Middle frontal gyrus (tissue), 1 donor: ENCODE measurements at regions not wholly inside any gene's neighbourhood (a gene's known extent, or its start where the extent isn't known, plus 50 kb on each side); places are given as distances from the start of the nearest gene placed in this dataset.
A peak's percentile ranks its signal among the peaks of the same experiment; 100 is the strongest.
"Not testable (repeated sequence)": the region's sequence is repeated elsewhere in the genome, so short reads cannot be mapped to it uniquely, and the experiment has no call there.

Experiments used
- DNase-seq: peaks from one replicate; pipeline ENCODE4 v3.0.0-alpha.2; 2015; ENCODE audit warnings: low spot score; ENCODE audit errors: extremely low spot score

- DNase-seq = no peak
Observed at GRCh38 chr7:81482600-81483186, 287.2 kb downstream of the HGF start.

- no peak for DNase-seq
Observed at GRCh38 chr7:81478664-81479063, 291.2 kb downstream of the HGF start.

DNA sequence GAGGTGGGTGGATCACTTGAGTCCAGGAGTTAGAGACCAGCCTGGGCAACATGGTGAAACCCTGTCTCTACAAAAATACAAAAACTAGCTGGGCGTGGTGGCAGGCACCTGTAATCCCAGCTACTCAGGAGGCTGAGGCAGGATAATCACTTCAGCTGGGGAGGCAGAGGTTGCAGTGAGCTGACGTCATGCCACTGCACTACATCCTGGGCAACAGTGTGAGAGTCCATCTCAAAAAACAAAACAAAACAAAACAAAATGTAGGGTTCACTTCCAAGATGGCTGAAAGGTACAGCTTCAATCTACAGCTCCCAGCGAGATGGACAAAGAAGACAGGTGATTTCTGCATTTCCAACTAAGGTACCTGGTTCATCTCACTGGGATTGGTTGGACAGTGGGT is 291.6 kb downstream of the HGF start:
- DNase-seq = not testable (repeated sequence)

DNA sequence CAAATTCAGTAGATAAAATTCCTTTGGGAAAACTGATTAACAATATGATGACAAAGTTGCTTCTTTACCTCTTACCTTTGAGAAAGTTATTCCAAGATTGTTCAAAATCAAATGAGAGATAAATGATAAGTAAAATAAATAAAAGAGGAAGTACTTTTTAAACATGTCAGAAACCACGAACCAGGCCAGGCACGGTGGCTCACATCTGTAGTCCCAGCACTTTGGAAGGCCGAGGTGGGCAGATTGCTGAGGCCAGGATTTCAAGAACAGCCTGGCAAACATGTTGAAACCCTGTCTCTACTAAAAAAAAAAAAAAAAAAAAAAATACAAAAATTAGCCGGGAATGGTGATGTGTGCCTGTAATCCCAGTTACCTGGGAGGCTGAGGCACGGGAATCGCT is 296.6 kb downstream of the HGF start:
- DNase-seq = no peak

- no peak for DNase-seq
Observed at GRCh38 chr7:81470724-81471379, 299.0 kb downstream of the HGF start.

DNA sequence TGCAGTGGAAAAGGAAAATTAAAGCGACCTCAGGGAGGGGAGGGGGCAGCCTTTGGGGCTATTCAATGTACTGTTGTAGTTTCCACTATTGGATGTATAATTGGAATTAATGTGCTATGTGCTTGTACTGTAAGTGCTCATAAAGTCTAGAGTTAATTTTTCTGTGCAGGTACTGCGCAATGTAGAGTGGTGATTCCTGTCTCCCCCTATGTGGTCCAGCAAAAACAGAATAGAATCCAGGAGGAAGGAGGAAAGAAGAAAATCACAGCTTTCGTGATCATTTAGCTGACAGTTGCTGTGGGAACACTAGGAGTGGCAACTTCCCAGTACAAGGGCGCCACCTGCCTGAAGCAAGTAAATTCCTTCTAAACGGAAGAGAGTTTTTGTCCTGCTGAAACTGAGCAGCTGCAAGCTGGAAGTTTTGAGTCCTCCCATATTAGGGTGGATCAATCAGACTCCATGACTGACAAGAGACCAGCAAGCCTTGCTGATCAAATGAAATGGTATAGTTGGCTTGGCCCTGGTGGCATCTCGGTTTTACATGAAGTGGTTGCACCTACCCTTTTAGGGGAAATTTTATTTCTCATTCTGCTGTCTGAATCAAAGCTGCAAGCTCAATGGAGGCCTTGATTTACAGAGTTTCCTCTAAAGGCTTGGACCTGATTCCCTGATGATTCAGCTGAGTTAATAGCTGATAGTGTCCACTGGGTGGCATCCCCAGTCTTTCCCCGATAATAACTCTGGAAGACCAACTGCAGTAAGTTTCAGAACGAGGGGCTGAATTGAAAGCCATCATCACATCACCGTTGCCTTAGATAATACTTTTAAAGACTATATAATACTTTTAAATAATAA is 299.8 kb downstream of the HGF start:
- DNase-seq = peak; percentile 46

DNA sequence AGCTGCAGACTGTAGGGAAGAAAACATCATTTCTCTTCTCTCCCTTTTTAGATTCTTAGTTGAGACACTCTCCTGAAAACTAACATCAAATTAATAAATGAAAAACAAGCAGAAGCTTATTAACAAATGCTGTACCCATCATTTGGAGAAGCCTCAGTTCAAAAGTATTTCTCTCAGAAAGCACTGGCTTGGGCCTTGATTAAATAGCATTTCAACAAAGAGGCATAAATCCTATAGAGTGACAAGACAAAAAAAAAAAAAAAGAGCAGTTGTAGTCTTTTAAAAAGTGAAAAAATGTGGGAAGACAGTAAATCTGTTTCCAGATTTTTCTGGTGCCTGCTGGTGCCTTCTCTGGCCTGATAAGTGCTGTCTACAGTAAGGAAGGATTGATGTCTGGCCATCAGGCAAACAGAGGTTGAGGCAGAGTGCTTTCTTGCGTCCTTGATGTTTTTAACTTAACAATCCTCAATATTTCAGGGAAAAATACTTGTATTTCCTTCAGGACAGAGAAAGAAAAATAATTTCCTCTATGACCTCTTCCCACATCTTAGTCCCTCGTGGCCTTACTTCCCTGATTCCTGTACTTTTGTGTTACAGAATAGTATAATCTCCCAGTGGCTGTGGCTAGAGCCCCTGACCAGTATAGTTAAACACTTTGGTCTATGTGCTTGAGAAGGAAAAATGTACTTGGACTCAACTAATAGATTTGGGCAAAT is 300.5 kb downstream of the HGF start:
- DNase-seq = no peak

DNA sequence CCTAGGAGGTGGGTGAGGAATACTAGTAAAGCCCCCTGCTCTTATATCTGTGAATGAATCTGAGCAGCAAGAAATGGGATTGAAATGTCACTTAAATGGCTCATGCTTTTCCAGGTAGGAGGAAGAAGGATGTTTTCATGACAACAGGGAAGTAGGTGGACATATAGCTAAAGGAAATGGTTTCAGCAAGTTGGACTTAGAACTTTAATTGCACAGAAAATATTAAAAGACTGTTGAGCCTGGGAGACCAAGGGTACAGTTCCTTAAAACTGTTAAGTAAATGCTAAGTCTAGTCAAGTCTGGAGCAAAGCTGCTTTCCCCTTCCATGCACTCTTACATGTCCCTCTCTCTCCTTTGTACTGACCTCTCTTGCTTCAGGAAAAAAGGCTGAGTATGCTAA is 301.3 kb downstream of the HGF start:
- no peak for DNase-seq

- no peak for DNase-seq
Observed at GRCh38 chr7:81467964-81468363, 301.9 kb downstream of the HGF start.

DNA sequence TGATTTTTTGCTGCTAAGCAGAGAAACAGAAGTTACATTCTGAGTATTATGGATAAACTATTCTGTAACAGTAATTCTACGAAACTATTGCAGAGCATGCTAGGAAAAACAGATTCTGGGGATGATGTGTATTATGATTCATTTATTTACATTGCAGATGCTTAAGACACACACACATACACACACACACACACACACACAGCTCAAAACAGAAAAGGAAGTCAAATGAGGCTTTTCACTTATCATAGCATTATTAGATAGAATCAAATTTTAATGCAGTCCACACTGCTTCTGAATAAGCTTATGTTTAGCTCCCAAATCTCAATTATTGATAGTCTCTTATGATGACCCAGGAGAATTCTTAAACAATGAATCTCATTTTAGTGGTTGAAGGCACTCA is 307.2 kb downstream of the HGF start:
- no peak for DNase-seq

- no peak for DNase-seq
Observed at GRCh38 chr7:81460250-81461045, 309.4 kb downstream of the HGF start.

DNA sequence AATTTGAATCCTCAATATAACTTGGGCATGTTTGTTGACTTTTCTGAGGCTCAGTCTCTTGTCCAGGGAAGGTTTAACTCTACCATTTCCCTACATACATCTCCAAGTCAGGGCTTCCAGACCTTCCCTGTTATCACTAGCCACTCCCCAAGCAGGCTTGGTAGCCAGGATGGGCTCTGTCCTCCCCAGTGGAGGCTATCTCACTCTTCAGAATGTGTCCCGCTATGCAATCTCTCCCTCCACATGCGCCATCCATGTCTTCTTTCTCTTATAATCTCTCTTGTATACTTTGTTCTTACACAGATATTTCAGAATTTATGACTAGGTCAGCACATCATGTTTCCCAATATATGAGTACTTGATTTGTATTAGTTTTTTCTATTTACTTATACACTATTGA is 310.4 kb downstream of the HGF start:
- DNase-seq = no peak

GRCh38 chr7:81457852-81458522 is 311.9 kb downstream of the HGF start:
- DNase-seq = no peak

DNA sequence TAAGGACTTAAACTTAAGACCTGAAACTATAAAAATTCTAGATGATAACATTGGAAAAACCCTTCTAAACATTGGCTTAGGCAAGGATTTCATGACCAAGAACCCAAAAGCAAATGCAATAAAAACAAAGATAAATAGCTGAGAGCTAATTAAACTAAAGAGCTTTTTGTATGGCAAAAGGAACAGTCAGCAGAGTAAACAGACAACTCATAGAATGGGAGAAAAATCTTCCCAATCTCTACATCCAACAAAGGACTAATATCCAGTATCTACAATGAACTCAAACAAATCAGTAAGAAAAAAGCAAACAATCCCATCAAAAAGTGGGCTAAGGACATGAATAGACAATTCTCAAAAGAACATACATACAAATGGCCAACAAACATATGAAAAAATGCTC is 316.1 kb downstream of the HGF start:
- not testable (repeated sequence) for DNase-seq

DNA sequence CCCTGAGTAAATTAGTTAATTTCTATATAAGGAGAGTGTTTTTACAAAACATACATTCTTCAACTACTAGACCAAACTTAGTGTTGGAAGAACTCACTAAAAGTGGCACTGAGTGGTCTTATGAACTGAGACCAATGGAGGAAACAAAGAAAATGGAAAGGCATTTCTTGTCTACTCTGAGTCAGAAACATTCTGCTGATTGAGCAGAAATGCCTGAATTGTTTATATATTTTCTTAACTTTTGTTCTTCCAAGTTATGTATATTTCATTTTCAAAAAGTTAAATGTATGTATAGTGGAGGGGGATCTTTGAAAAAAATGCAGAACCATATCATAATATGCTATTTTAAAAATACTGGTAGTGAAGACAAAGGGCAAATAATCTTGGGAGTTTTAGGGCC is 320.7 kb downstream of the HGF start:
- DNase-seq = no peak

- no peak for DNase-seq
Observed at GRCh38 chr7:81447351-81447952, 322.4 kb downstream of the HGF start.

GRCh38 chr7:81446212-81446611 is 323.6 kb downstream of the HGF start:
- no peak for DNase-seq

- no peak for DNase-seq
Observed at GRCh38 chr7:81445462-81445861, 324.4 kb downstream of the HGF start.

DNA sequence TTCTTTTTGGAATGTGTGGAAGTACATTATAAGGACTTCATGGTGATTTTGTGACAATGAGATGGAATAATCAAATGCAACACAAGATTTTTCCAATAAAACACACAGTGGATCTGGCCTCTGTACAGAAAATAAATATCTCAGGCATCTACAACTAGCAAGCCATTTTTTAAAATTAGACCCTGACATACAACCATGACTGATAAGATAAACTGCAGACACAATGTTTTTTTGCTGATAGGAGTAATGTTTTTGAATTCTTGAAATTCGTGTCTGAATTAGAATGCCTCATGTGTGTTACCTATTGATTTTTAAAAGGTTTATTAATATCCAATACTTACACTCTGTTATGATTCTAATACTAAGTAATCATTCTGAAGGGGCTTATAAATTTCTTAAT is 328.1 kb downstream of the HGF start:
- DNase-seq = no peak

- DNase-seq = no peak
Observed at GRCh38 chr7:81439591-81439990, 330.3 kb downstream of the HGF start.
